Vagina (tissue), 2 donors: ENCODE measurements at regions not wholly inside any gene's neighbourhood (a gene's known extent, or its start where the extent isn't known, plus 50 kb on each side); places are given as distances from the start of the nearest gene placed in this dataset.
A peak's percentile ranks its signal among the peaks of the same experiment; 100 is the strongest.

Experiments
- POLR2AphosphoS5 ChIP-seq, 2 donors: sonication (generic); formaldehyde crosslinking; IDR thresholded peaks; one replicate each; pipeline ENCODE4 v1.9.0; 2017; ENCODE audit warnings: antibody characterized with exemption in 2 of 2, mild to moderate bottlenecking in 2 of 2, low read depth in 1 of 2; ENCODE audit not compliant: insufficient read depth in 1 of 2
- TF ChIP-seq, protein P1 (sequence below), 3 experiments: fragments of 450-650 bp in 2 of 3; fragments of 200-600 bp in 1 of 3; sonication (generic) in 1 of 3; IDR thresholded peaks; one replicate each; pipeline ENCODE4 v1.5.1; 2017 to 2019; ENCODE audit warnings: antibody characterized with exemption in 3 of 3, mild to moderate bottlenecking in 2 of 3, moderate library complexity in 2 of 3

DNA sequence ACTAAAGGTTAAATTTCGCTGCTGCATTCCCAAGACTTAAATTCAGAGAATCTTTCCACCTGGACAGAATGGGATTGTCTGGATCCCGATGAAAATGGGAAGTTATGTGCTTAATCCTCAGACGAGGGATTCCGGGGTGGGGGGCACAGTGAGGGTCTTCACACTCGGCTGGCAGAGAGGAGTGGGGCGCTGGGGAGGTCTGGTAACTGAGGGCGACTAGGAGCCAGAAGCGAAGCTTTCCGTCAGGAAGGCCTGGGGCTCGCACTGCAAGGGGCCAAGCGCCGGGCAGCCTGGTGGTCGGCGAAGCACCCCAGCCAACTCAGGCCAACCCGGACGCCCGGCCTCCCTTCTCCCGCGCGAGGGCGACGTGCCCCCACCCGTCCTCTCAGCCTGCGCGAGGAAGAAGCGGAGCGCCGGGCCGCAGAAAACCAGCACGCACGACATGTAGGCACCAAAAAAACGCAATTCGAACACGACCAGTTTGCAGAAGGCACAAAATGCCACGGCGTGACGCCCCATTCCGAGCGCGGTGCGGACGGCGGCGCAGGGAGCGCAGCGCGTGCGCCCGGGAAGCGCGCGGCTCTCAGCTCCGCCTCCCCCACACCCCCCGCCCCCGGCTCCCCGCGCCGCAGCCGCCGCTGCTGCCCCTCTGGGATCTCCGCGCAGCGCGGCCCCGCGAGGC, 188.1 kb downstream of the ZEB2 start:
- TF ChIP-seq, protein P1, sequence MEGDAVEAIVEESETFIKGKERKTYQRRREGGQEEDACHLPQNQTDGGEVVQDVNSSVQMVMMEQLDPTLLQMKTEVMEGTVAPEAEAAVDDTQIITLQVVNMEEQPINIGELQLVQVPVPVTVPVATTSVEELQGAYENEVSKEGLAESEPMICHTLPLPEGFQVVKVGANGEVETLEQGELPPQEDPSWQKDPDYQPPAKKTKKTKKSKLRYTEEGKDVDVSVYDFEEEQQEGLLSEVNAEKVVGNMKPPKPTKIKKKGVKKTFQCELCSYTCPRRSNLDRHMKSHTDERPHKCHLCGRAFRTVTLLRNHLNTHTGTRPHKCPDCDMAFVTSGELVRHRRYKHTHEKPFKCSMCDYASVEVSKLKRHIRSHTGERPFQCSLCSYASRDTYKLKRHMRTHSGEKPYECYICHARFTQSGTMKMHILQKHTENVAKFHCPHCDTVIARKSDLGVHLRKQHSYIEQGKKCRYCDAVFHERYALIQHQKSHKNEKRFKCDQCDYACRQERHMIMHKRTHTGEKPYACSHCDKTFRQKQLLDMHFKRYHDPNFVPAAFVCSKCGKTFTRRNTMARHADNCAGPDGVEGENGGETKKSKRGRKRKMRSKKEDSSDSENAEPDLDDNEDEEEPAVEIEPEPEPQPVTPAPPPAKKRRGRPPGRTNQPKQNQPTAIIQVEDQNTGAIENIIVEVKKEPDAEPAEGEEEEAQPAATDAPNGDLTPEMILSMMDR (IDR thresholded peaks at IDR 0.05) = peak in 1 of 3 experiments; percentile 22
- TF ChIP-seq POLR2AphosphoS5 (IDR thresholded peaks at IDR 0.05; ENCODE audit: insufficient read depth in 1 of 2, low read depth in 1 of 2) = peak in 1 of 2 donors; percentile 66
